ENCODE measurements at regions not wholly inside any gene's neighbourhood (a gene's known extent, or its start where the extent isn't known, plus 50 kb on each side); places are given as distances from the start of the nearest gene placed in this dataset.

DNA sequence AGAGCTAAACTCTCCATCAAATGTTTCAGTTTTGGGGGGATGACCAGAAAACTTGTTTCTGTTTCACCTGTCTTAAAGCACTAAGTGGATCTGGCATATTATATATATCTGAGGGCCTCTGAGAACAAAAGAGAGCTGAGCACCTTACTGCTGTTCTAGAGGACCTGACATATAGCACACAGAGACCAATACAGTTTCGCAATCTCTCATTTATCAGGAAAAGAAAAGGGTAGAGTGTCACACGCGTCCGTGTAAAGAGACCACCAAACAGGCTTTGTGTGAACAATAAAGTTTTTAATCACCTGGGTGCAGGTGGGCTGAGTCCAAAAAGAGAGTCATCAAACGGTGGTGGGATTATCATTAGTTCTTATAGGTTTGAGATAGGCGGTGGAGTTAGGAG, 434.5 kb upstream of the KCND2 start:
- TF ChIP-seq GABPA (IDR thresholded peaks at IDR 0.05; ENCODE audit: low read depth) = no peak
- TF ChIP-seq, protein P1, sequence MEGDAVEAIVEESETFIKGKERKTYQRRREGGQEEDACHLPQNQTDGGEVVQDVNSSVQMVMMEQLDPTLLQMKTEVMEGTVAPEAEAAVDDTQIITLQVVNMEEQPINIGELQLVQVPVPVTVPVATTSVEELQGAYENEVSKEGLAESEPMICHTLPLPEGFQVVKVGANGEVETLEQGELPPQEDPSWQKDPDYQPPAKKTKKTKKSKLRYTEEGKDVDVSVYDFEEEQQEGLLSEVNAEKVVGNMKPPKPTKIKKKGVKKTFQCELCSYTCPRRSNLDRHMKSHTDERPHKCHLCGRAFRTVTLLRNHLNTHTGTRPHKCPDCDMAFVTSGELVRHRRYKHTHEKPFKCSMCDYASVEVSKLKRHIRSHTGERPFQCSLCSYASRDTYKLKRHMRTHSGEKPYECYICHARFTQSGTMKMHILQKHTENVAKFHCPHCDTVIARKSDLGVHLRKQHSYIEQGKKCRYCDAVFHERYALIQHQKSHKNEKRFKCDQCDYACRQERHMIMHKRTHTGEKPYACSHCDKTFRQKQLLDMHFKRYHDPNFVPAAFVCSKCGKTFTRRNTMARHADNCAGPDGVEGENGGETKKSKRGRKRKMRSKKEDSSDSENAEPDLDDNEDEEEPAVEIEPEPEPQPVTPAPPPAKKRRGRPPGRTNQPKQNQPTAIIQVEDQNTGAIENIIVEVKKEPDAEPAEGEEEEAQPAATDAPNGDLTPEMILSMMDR (IDR thresholded peaks at IDR 0.05; ENCODE audit: insufficient read depth, low read length) = no peak
- TF ChIP-seq POLR2AphosphoS5 (IDR thresholded peaks at IDR 0.05; ENCODE audit: low read depth) = no peak
- no peak for TF ChIP-seq SPI1 (IDR thresholded peaks at IDR 0.05; ENCODE audit: borderline replicate concordance, low read depth)
- TF ChIP-seq REST (IDR thresholded peaks at IDR 0.05; ENCODE audit: insufficient replicate concordance, low read depth) = no peak
- no peak for DNase-seq (ENCODE audit: low read depth in 1 of 2, low spot score in 1 of 2)
- H3K4me3 ChIP-seq (replicated peaks; ENCODE audit: insufficient read depth, low read length) = no peak overlapping the region
- H3K27me3 ChIP-seq (ENCODE audit: insufficient read depth, poor library complexity, severe bottlenecking) = no peaks in the 10 kb centered on the region
- H3K27ac ChIP-seq (replicated peaks) = no peak overlapping the region

- no peak overlapping the region for H3K4me3 ChIP-seq (replicated peaks; ENCODE audit: insufficient read depth, low read length)
Measured at GRCh38 chr7:119842337-119842736, 430.6 kb upstream of the KCND2 start.

GRCh38 chr7:119842786-119843185, 430.2 kb upstream of the KCND2 start:
- Histone ChIP-seq H3K4me3 (replicated peaks; ENCODE audit: insufficient read depth, low read length) (no peak overlapping the region), H3K27ac (replicated peaks) (no peak overlapping the region), H3K27me3 (ENCODE audit: insufficient read depth, poor library complexity, severe bottlenecking) (no peaks in the 10 kb centered on the region)
- TF ChIP-seq POLR2AphosphoS5 (IDR thresholded peaks at IDR 0.05; ENCODE audit: low read depth) = no peak
- no peak for TF ChIP-seq REST (IDR thresholded peaks at IDR 0.05; ENCODE audit: insufficient replicate concordance, low read depth)
- no peak for TF ChIP-seq SPI1 (IDR thresholded peaks at IDR 0.05; ENCODE audit: borderline replicate concordance, low read depth)
- TF ChIP-seq, protein P1 (IDR thresholded peaks at IDR 0.05; ENCODE audit: insufficient read depth, low read length) = no peak
- TF ChIP-seq GABPA (IDR thresholded peaks at IDR 0.05; ENCODE audit: low read depth) = no peak
- DNase-seq (ENCODE audit: low read depth in 1 of 2, low spot score in 1 of 2) = no peak

More at GRCh38 chr7:119842337-119842736, 430.6 kb upstream of the KCND2 start:
- no peaks in the 10 kb centered on the region for H3K27me3 ChIP-seq (ENCODE audit: insufficient read depth, poor library complexity, severe bottlenecking)
- TF ChIP-seq SPI1 (IDR thresholded peaks at IDR 0.05; ENCODE audit: borderline replicate concordance, low read depth) = no peak
- TF ChIP-seq, protein P1 (IDR thresholded peaks at IDR 0.05; ENCODE audit: insufficient read depth, low read length) = no peak
- no peak for TF ChIP-seq POLR2AphosphoS5 (IDR thresholded peaks at IDR 0.05; ENCODE audit: low read depth)
- TF ChIP-seq GABPA (IDR thresholded peaks at IDR 0.05; ENCODE audit: low read depth) = no peak
- no peak for TF ChIP-seq REST (IDR thresholded peaks at IDR 0.05; ENCODE audit: insufficient replicate concordance, low read depth)
- no peak for DNase-seq (ENCODE audit: low read depth in 1 of 2, low spot score in 1 of 2)
- no peak overlapping the region for H3K27ac ChIP-seq (replicated peaks)
